ENCODE measurements at regions not wholly inside any gene's neighbourhood (a gene's known extent, or its start where the extent isn't known, plus 50 kb on each side); places are given as distances from the start of the nearest gene placed in this dataset.

- Histone ChIP-seq H3K9me3 (ENCODE audit: insufficient read depth, low read depth, low read length) (0 out of 2 replicates have a peak, but pooled peaks cover 2% of the 10 kb centered on the region), H3K4me3 (ENCODE audit: low read length, poor library complexity, severe bottlenecking) (no peak overlapping the region), H3K27me3 (ENCODE audit: insufficient read depth, low read length, poor library complexity, severe bottlenecking) (no peaks in the 10 kb centered on the region), H3K79me2 (ENCODE audit: insufficient read depth, low read length) (no peaks in the 10 kb centered on the region), H3F3A (ENCODE audit: low read depth) (no peaks in the 10 kb centered on the region), H4K20me1 (ENCODE audit: insufficient read depth, low read length, poor library complexity, severe bottlenecking) (no peaks in the 10 kb centered on the region), H3K4me2 (ENCODE audit: low read depth, low read length, poor library complexity, severe bottlenecking) (no peak overlapping the region), H3K9me2 (replicated peaks; ENCODE audit: low read depth, low read length) (no peaks in the 10 kb centered on the region), H2AFZ (ENCODE audit: low read length) (no peak overlapping the region), H3K9ac (ENCODE audit: low read depth, low read length, poor library complexity, severe bottlenecking) (no peak overlapping the region), H3K36me3 (ENCODE audit: insufficient read depth, low read length) (no peaks in the 10 kb centered on the region), H3K4me1 (ENCODE audit: insufficient read depth, low read length, poor library complexity, severe bottlenecking) (no peaks in the 10 kb centered on the region)
- no peak for TF ChIP-seq EZH2phosphoT487 (IDR thresholded peaks at IDR 0.05; ENCODE audit: borderline replicate concordance)
Measured at GRCh38 chr21:36628106-36628505, 70.8 kb upstream of the SIM2 start.

GRCh38 chr21:36628761-36629460, 70.0 kb upstream of the SIM2 start:
- H3K9me2 ChIP-seq (replicated peaks; ENCODE audit: low read depth, low read length): no peaks in the 10 kb centered on the region
- no peak overlapping the region for H3K9ac ChIP-seq (ENCODE audit: low read depth, low read length, poor library complexity, severe bottlenecking)
- H3K27me3 ChIP-seq (ENCODE audit: insufficient read depth, low read length, poor library complexity, severe bottlenecking): no peaks in the 10 kb centered on the region
- no peaks in the 10 kb centered on the region for H3K79me2 ChIP-seq (ENCODE audit: insufficient read depth, low read length)
- H3K36me3 ChIP-seq (ENCODE audit: insufficient read depth, low read length): no peaks in the 10 kb centered on the region
- H3K9me3 ChIP-seq (ENCODE audit: insufficient read depth, low read depth, low read length): 0 out of 2 replicates have a peak, but pooled peaks cover 2% of the 10 kb centered on the region
- no peak overlapping the region for H3K4me2 ChIP-seq (ENCODE audit: low read depth, low read length, poor library complexity, severe bottlenecking)
- no peaks in the 10 kb centered on the region for H4K20me1 ChIP-seq (ENCODE audit: insufficient read depth, low read length, poor library complexity, severe bottlenecking)
- H3F3A ChIP-seq (ENCODE audit: low read depth): no peaks in the 10 kb centered on the region
- no peak overlapping the region for H3K4me3 ChIP-seq (ENCODE audit: low read length, poor library complexity, severe bottlenecking)
- H3K4me1 ChIP-seq (ENCODE audit: insufficient read depth, low read length, poor library complexity, severe bottlenecking): no peaks in the 10 kb centered on the region
- no peak overlapping the region for H2AFZ ChIP-seq (ENCODE audit: low read length)
- TF ChIP-seq EZH2phosphoT487 (IDR thresholded peaks at IDR 0.05; ENCODE audit: borderline replicate concordance) (no peak), CTCF (conservative IDR thresholded peaks at IDR 0.05; ENCODE audit: low read length) (no peak)

GRCh38 chr21:36630485-36631206, 68.3 kb upstream of the SIM2 start:
- Histone ChIP-seq H3K4me3 (ENCODE audit: low read length, poor library complexity, severe bottlenecking) (no peak overlapping the region), H2AFZ (ENCODE audit: low read length) (no peak overlapping the region), H3K9me2 (replicated peaks; ENCODE audit: low read depth, low read length) (no peaks in the 10 kb centered on the region), H3K79me2 (ENCODE audit: insufficient read depth, low read length) (no peaks in the 10 kb centered on the region), H3F3A (ENCODE audit: low read depth) (no peaks in the 10 kb centered on the region), H3K27me3 (ENCODE audit: insufficient read depth, low read length, poor library complexity, severe bottlenecking) (no peaks in the 10 kb centered on the region), H3K9ac (ENCODE audit: low read depth, low read length, poor library complexity, severe bottlenecking) (no peak overlapping the region), H3K4me1 (ENCODE audit: insufficient read depth, low read length, poor library complexity, severe bottlenecking) (no peaks in the 10 kb centered on the region), H4K20me1 (ENCODE audit: insufficient read depth, low read length, poor library complexity, severe bottlenecking) (no peaks in the 10 kb centered on the region), H3K4me2 (ENCODE audit: low read depth, low read length, poor library complexity, severe bottlenecking) (no peak overlapping the region), H3K9me3 (ENCODE audit: insufficient read depth, low read depth, low read length) (no peaks in the 10 kb centered on the region), H3K36me3 (ENCODE audit: insufficient read depth, low read length) (no peaks in the 10 kb centered on the region)
- peak; percentile 91 for TF ChIP-seq CTCF (conservative IDR thresholded peaks at IDR 0.05; ENCODE audit: low read length)
- TF ChIP-seq EZH2phosphoT487 (IDR thresholded peaks at IDR 0.05; ENCODE audit: borderline replicate concordance): no peak
